ENCODE measurements at regions not wholly inside any gene's neighbourhood (a gene's known extent, or its start where the extent isn't known, plus 50 kb on each side); places are given as distances from the start of the nearest gene placed in this dataset.

DNA sequence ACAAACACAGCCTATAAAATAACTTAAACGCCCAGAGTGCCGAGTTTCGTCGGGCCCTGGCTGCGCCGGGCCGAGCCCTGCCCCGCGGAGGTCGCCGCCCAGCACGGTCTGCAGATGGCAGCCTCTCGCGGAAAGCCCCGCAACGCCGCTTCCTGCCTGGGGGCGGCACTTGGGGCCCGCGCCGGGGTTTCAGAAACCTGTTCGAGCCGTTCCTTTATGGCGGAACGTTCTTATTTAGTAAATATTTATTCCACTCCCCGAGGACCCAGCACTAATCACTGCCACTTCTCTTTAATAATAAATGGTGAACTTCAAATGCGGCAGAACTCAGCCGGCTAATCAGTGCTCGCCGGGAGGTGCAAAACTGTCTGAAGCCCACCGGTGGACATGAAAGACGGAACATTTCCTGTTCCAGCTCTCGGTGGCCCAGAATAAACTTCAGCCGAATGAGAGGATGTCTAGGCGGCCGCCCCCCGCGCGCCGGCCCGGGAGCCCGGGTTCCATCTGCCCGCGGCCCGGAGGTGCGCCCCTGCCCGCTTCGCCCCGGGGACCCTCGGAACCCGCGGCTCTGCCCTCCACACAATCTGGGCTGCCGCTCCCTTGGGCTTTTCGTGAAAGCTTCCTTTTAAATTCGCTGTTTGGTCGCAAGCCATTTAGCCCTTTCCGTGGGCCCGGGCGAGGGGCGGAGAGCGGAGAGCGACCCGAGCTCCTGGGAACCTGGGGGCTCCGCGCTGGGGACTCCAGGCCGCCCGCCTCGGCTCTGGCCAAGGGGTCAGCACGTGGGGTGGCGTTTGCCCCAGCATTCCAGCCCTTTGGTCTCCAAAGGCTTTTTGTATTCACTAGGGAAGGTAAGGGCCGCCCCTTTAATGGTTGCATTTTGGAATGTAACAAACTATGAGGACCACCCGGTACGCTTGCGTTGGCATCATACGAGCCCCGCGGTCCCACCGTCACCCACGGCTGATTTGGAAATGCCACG is 110.8 kb upstream of the ATP11B start:
- WGBS, 2 donors = 1% methylated on average over 80 of the region's 80 CpGs
- Histone ChIP-seq H3K9me3 (ENCODE audit: control insufficient read depth in 4 of 4, insufficient read depth in 3 of 4, low read length in 3 of 4) (peaks cover 0 to 2% (median 0%) of the 10 kb centered on the region in 4 donors), H3K9ac (ENCODE audit: insufficient read depth in 1 of 2, low read length in 2 of 2) (peak overlapping the region; percentile 21 to 36), H3K4me1 (ENCODE audit: control insufficient read depth in 5 of 5, insufficient read depth in 5 of 5, low read length in 5 of 5) (peaks cover 0 to 15% (median 3%) of the 10 kb centered on the region in 5 donors), H3K4me3 (peak overlapping the region; percentile 47), H3K27me3 (ENCODE audit: control insufficient read depth in 3 of 3, insufficient read depth in 3 of 3, low read length in 2 of 3) (peaks cover 0 to 16% (median 0%) of the 10 kb centered on the region in 3 donors), H3K27ac (ENCODE audit: low read depth in 1 of 2, low read length in 1 of 2) (no peak overlapping the region), H3K36me3 (ENCODE audit: control insufficient read depth in 4 of 4, insufficient read depth in 4 of 4, low read length in 4 of 4) (no peaks in the 10 kb centered on the region)
- TF ChIP-seq, protein P1, sequence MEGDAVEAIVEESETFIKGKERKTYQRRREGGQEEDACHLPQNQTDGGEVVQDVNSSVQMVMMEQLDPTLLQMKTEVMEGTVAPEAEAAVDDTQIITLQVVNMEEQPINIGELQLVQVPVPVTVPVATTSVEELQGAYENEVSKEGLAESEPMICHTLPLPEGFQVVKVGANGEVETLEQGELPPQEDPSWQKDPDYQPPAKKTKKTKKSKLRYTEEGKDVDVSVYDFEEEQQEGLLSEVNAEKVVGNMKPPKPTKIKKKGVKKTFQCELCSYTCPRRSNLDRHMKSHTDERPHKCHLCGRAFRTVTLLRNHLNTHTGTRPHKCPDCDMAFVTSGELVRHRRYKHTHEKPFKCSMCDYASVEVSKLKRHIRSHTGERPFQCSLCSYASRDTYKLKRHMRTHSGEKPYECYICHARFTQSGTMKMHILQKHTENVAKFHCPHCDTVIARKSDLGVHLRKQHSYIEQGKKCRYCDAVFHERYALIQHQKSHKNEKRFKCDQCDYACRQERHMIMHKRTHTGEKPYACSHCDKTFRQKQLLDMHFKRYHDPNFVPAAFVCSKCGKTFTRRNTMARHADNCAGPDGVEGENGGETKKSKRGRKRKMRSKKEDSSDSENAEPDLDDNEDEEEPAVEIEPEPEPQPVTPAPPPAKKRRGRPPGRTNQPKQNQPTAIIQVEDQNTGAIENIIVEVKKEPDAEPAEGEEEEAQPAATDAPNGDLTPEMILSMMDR (IDR thresholded peaks at IDR 0.05; ENCODE audit: control extremely low read depth, extremely low read depth) = no peak
- DNase-seq = peak; percentile 61 to 79 (median 65)
- peak; percentile 62 for ATAC-seq (ENCODE audit: insufficient read depth, low FRiP score)

DNA sequence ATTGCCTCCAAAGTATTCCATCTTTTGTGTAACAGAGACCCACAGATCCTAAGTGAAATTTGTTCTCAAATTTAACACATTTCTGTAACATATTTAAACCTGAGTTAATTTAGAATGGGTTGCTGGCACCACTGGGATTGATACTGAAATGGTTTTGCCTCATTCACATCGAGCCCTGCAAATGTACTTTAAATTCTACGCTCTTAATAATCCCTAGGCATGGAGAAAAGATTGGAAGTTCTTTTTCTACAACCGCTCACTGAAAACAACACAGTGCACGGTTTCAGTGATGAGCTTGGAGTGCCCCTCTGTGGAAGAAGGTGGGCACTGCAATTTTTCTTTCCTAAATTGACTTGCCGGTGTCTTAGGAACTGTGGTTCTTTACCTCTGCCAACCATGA is 109.9 kb upstream of the ATP11B start:
- H3K27ac ChIP-seq (ENCODE audit: low read depth in 1 of 2, low read length in 1 of 2) = no peak overlapping the region
- H3K9ac ChIP-seq (ENCODE audit: insufficient read depth in 1 of 2, low read length in 2 of 2) = no peak overlapping the region
- no peaks in the 10 kb centered on the region for H3K9me3 ChIP-seq (ENCODE audit: control insufficient read depth in 4 of 4, insufficient read depth in 3 of 4, low read length in 3 of 4)
- H3K4me1 ChIP-seq (ENCODE audit: control insufficient read depth in 5 of 5, insufficient read depth in 5 of 5, low read length in 5 of 5) = peaks cover 0 to 15% (median 3%) of the 10 kb centered on the region in 5 donors
- H3K27me3 ChIP-seq (ENCODE audit: control insufficient read depth in 3 of 3, insufficient read depth in 3 of 3, low read length in 2 of 3) = peaks cover 0 to 16% (median 0%) of the 10 kb centered on the region in 3 donors
- H3K4me3 ChIP-seq = no peak overlapping the region
- TF ChIP-seq, protein P1 (IDR thresholded peaks at IDR 0.05; ENCODE audit: control extremely low read depth, extremely low read depth) = peak; percentile 91
- no peaks in the 10 kb centered on the region for H3K36me3 ChIP-seq (ENCODE audit: control insufficient read depth in 4 of 4, insufficient read depth in 4 of 4, low read length in 4 of 4)
- ATAC-seq (ENCODE audit: insufficient read depth, low FRiP score) (peak; percentile 80), DNase-seq (peak; percentile 72 to 86 (median 84))
- 3 to 4% methylated on average over 5 of the region's 5 CpGs for WGBS, 2 donors

DNA sequence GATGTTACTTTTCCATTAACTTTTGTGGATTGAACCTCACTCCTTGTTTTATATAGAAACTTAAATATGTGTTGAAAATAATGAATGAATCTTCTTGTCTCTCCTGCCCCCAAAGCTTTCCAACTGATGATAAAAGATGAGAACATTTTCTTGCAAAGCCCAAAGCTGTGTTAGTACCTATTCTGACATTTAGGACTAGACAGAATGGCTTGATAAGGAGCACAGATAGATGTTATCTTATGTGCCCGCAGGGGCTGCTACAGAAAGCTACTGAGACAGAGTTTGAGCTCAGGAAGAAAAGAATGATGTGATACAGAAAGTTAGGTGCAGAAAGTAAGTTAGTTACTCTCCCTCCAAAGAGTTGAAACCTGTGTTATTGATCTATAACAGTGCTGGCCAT is 109.4 kb upstream of the ATP11B start:
- Histone ChIP-seq H3K4me1 (ENCODE audit: control insufficient read depth in 5 of 5, insufficient read depth in 5 of 5, low read length in 5 of 5) (peaks cover 0 to 15% (median 3%) of the 10 kb centered on the region in 5 donors), H3K27ac (ENCODE audit: low read depth in 1 of 2, low read length in 1 of 2) (no peak overlapping the region), H3K4me3 (no peak overlapping the region), H3K9ac (ENCODE audit: insufficient read depth in 1 of 2, low read length in 2 of 2) (no peak overlapping the region), H3K27me3 (ENCODE audit: control insufficient read depth in 3 of 3, insufficient read depth in 3 of 3, low read length in 2 of 3) (peaks cover 0 to 15% (median 0%) of the 10 kb centered on the region in 3 donors), H3K9me3 (ENCODE audit: control insufficient read depth in 4 of 4, insufficient read depth in 3 of 4, low read length in 3 of 4) (no peaks in the 10 kb centered on the region), H3K36me3 (ENCODE audit: control insufficient read depth in 4 of 4, insufficient read depth in 4 of 4, low read length in 4 of 4) (no peaks in the 10 kb centered on the region)
- TF ChIP-seq, protein P1 (IDR thresholded peaks at IDR 0.05; ENCODE audit: control extremely low read depth, extremely low read depth) = no peak
- ATAC-seq (ENCODE audit: insufficient read depth, low FRiP score) (no peak), DNase-seq (no peak)
- 5 to 12% methylated on average over 1 of the region's 1 CpG for WGBS, 2 donors
